ENCODE measurements at regions not wholly inside any gene's neighbourhood (a gene's known extent, or its start where the extent isn't known, plus 50 kb on each side); places are given as distances from the start of the nearest gene placed in this dataset.

DNA sequence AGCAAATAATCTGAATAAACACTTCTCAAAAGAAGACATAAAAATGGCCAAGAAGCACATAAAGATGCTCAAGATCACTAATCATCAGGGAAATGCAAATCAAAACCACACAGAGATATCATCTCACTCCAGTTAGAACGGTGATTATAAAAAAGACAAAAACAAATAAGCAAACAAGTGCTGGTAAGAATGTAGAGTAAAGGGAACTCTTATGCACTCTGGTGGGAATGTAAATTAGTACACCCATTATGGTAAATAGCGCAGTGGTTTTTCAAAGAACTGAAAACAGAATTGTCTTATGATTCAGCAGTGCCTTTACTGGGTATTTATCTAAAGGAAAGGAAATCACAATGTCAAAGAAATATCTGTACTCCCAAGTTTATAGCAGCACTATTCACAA is 343.2 kb downstream of the HAPSTR1 start:
- POLR2A ChIA-PET, result no interaction called here
- Histone ChIP-seq H3K36me3 (ENCODE audit: control insufficient read depth, insufficient read depth, low read length) (no peaks in the 10 kb centered on the region), H3K4me3 (ENCODE audit: low read depth in 2 of 2, low read length in 2 of 2) (no peak overlapping the region), H3K27me3 (ENCODE audit: control insufficient read depth, insufficient read depth, low read length) (no peaks in the 10 kb centered on the region), H3K27ac (ENCODE audit: low read length) (no peak overlapping the region), H3K9me3 (ENCODE audit: control insufficient read depth, insufficient read depth, low read depth, low read length) (no peaks in the 10 kb centered on the region), H3K4me1 (ENCODE audit: control insufficient read depth, insufficient read depth, low read length) (no peaks in the 10 kb centered on the region)
- in situ Hi-C loops (cut with HindIII; ENCODE audit: low pct_unique_long_range_greater_than_20kb, low sequenced_read_pairs) (no loop called here), intact Hi-C loops (cut with micrococcal nuclease; ENCODE audit: unreplicated experiment) (no loop called here)
- TF ChIP-seq, protein P1, sequence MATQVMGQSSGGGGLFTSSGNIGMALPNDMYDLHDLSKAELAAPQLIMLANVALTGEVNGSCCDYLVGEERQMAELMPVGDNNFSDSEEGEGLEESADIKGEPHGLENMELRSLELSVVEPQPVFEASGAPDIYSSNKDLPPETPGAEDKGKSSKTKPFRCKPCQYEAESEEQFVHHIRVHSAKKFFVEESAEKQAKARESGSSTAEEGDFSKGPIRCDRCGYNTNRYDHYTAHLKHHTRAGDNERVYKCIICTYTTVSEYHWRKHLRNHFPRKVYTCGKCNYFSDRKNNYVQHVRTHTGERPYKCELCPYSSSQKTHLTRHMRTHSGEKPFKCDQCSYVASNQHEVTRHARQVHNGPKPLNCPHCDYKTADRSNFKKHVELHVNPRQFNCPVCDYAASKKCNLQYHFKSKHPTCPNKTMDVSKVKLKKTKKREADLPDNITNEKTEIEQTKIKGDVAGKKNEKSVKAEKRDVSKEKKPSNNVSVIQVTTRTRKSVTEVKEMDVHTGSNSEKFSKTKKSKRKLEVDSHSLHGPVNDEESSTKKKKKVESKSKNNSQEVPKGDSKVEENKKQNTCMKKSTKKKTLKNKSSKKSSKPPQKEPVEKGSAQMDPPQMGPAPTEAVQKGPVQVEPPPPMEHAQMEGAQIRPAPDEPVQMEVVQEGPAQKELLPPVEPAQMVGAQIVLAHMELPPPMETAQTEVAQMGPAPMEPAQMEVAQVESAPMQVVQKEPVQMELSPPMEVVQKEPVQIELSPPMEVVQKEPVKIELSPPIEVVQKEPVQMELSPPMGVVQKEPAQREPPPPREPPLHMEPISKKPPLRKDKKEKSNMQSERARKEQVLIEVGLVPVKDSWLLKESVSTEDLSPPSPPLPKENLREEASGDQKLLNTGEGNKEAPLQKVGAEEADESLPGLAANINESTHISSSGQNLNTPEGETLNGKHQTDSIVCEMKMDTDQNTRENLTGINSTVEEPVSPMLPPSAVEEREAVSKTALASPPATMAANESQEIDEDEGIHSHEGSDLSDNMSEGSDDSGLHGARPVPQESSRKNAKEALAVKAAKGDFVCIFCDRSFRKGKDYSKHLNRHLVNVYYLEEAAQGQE (IDR thresholded peaks at IDR 0.05; ENCODE audit: insufficient read depth in 1 of 2, low read depth in 2 of 2, low read length in 1 of 2), result no peak
- TF ChIP-seq, protein P2, sequence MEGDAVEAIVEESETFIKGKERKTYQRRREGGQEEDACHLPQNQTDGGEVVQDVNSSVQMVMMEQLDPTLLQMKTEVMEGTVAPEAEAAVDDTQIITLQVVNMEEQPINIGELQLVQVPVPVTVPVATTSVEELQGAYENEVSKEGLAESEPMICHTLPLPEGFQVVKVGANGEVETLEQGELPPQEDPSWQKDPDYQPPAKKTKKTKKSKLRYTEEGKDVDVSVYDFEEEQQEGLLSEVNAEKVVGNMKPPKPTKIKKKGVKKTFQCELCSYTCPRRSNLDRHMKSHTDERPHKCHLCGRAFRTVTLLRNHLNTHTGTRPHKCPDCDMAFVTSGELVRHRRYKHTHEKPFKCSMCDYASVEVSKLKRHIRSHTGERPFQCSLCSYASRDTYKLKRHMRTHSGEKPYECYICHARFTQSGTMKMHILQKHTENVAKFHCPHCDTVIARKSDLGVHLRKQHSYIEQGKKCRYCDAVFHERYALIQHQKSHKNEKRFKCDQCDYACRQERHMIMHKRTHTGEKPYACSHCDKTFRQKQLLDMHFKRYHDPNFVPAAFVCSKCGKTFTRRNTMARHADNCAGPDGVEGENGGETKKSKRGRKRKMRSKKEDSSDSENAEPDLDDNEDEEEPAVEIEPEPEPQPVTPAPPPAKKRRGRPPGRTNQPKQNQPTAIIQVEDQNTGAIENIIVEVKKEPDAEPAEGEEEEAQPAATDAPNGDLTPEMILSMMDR (IDR thresholded peaks at IDR 0.05), result no peak; the same call in 1 of the 2 replicates
- TF ChIP-seq POLR2AphosphoS5 (IDR thresholded peaks at IDR 0.05; ENCODE audit: low read depth, low read length), result no peak
- TF ChIP-seq TCF7L2 (IDR thresholded peaks at IDR 0.05; ENCODE audit: low read depth, low read length), result no peak
- TF ChIP-seq SIN3A (IDR thresholded peaks at IDR 0.05; ENCODE audit: borderline replicate concordance, insufficient read depth, low read depth, low read length), result no peak
- no TSS peak for BruUV-seq (replicated peaks)
- no peak for DNase-seq (ENCODE audit: low read depth, low spot score)
- CTCF ChIA-PET, result no interaction called here
- ATAC-seq, result no peak

DNA sequence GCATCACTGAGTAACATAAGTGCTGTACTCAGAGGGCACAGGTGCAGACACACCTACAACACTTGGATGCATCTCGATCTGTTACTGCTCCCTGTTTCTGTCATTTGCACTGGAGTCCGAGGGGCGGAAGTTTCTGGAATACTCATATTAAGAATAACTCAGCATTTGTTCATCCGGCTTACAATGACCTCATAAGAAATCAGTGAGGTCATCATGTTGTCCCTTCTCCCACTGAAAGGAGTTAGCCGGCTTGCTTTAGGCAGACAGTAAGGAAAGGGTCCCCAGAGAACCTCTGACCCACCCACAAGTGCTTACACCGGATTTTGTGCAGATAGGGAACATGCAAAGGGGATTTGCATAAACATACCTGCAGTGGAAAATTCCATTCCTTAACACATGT is 344.7 kb downstream of the HAPSTR1 start:
- ChIA-PET CTCF (no interaction called here), POLR2A (interaction anchor here (0.7 kb wide), 1 partner anchor 10 kb away, joined by 3 read pairs; no protein-coding TSS in a partner anchor)
- no peaks in the 10 kb centered on the region for H3K4me1 ChIP-seq (ENCODE audit: control insufficient read depth, insufficient read depth, low read length)
- intact Hi-C loops (cut with micrococcal nuclease; ENCODE audit: unreplicated experiment) (no loop called here), in situ Hi-C loops (cut with HindIII; ENCODE audit: low pct_unique_long_range_greater_than_20kb, low sequenced_read_pairs) (no loop called here)
- H3K27ac ChIP-seq (ENCODE audit: low read length), result no peak overlapping the region
- no peak overlapping the region for H3K4me3 ChIP-seq (ENCODE audit: low read depth in 2 of 2, low read length in 2 of 2)
- DNase-seq (ENCODE audit: low read depth, low spot score) (no peak), ATAC-seq (no peak)
- no peaks in the 10 kb centered on the region for H3K36me3 ChIP-seq (ENCODE audit: control insufficient read depth, insufficient read depth, low read length)
- H3K27me3 ChIP-seq (ENCODE audit: control insufficient read depth, insufficient read depth, low read length), result no peaks in the 10 kb centered on the region
- H3K9me3 ChIP-seq (ENCODE audit: control insufficient read depth, insufficient read depth, low read depth, low read length), result no peaks in the 10 kb centered on the region
- no peak for TF ChIP-seq TCF7L2 (IDR thresholded peaks at IDR 0.05; ENCODE audit: low read depth, low read length)
- TF ChIP-seq SIN3A (IDR thresholded peaks at IDR 0.05; ENCODE audit: borderline replicate concordance, insufficient read depth, low read depth, low read length), result no peak
- TF ChIP-seq, protein P1 (IDR thresholded peaks at IDR 0.05; ENCODE audit: insufficient read depth in 1 of 2, low read depth in 2 of 2, low read length in 1 of 2), result no peak
- TF ChIP-seq POLR2AphosphoS5 (IDR thresholded peaks at IDR 0.05; ENCODE audit: low read depth, low read length), result no peak
- TF ChIP-seq, protein P2 (IDR thresholded peaks at IDR 0.05), result no peak
- no TSS peak for BruUV-seq (replicated peaks)
